Adipocyte (in vitro differentiated cells): ENCODE measurements at regions not wholly inside any gene's neighbourhood (a gene's known extent, or its start where the extent isn't known, plus 50 kb on each side); places are given as distances from the start of the nearest gene placed in this dataset.
"Not testable (repeated sequence)": the region's sequence is repeated elsewhere in the genome, so short reads cannot be mapped to it uniquely, and the experiment has no call there.

Source experiments
- DNase-seq: peaks from one replicate; pipeline ENCODE4 v3.0.0-alpha.2; 2015; ENCODE audit warnings: low read depth
- H3K27me3 ChIP-seq: replicated peaks from 2 replicates; pipeline ENCODE4 v1.7.0; 2013; ENCODE audit warnings: mild to moderate bottlenecking, low read length, moderate library complexity; ENCODE audit not compliant: control insufficient read depth, insufficient read depth
- H3K36me3 ChIP-seq: 2 replicates; pipeline ENCODE4 v1.7.0; 2013; ENCODE audit warnings: low read length, mild to moderate bottlenecking, moderate library complexity; ENCODE audit not compliant: control insufficient read depth, insufficient read depth, severe bottlenecking
- H3K4me1 ChIP-seq: 2 replicates; pipeline ENCODE4 v1.7.0; 2013; ENCODE audit warnings: mild to moderate bottlenecking, low read length, moderate library complexity; ENCODE audit not compliant: control insufficient read depth, insufficient read depth
- H3K4me3 ChIP-seq: 2 replicates; pipeline ENCODE4 v1.7.0; 2013; ENCODE audit warnings: mild to moderate bottlenecking, low read length, moderate library complexity
- H3K9ac ChIP-seq: 2 replicates; pipeline ENCODE4 v1.7.0; 2013; ENCODE audit warnings: mild to moderate bottlenecking, low read length, moderate library complexity
- H3K9me3 ChIP-seq: 2 replicates; pipeline ENCODE4 v1.7.0; 2013; ENCODE audit warnings: mild to moderate bottlenecking, low read length, moderate library complexity; ENCODE audit not compliant: control insufficient read depth

GRCh38 chr7:88556441-88556840 is 203.1 kb upstream of the ZNF804B start:
- not testable (repeated sequence) for H3K4me1 ChIP-seq, H3K9ac ChIP-seq, H3K4me3 ChIP-seq, H3K9me3 ChIP-seq, H3K27me3 ChIP-seq, DNase-seq, H3K36me3 ChIP-seq

GRCh38 chr7:88554847-88555246 is 204.7 kb upstream of the ZNF804B start:
- H3K4me1 ChIP-seq, H3K9ac ChIP-seq, H3K27me3 ChIP-seq, H3K4me3 ChIP-seq, H3K36me3 ChIP-seq, H3K9me3 ChIP-seq, DNase-seq: not testable (repeated sequence)

GRCh38 chr7:88548399-88548798 is 211.1 kb upstream of the ZNF804B start:
- H3K4me3 ChIP-seq, result no peak overlapping the region
- no peaks in the 10 kb centered on the region for H3K36me3 ChIP-seq
- peaks cover 14% of the 10 kb centered on the region for H3K9me3 ChIP-seq
- no peak for DNase-seq
- H3K9ac ChIP-seq, result no peak overlapping the region
- H3K27me3 ChIP-seq, result no peaks in the 10 kb centered on the region
- H3K4me1 ChIP-seq, result no peaks in the 10 kb centered on the region

- no peaks in the 10 kb centered on the region for H3K36me3 ChIP-seq
- H3K4me3 ChIP-seq, result no peak overlapping the region
- no peaks in the 10 kb centered on the region for H3K4me1 ChIP-seq
- H3K27me3 ChIP-seq, result no peaks in the 10 kb centered on the region
- peaks cover 14% of the 10 kb centered on the region for H3K9me3 ChIP-seq
- DNase-seq, result no peak
- H3K9ac ChIP-seq, result no peak overlapping the region
Observed at GRCh38 chr7:88546808-88547207, 212.7 kb upstream of the ZNF804B start.

GRCh38 chr7:88545663-88546062 is 213.8 kb upstream of the ZNF804B start:
- no peak overlapping the region for H3K9ac ChIP-seq
- no peak for DNase-seq
- peaks cover 14% of the 10 kb centered on the region for H3K9me3 ChIP-seq
- H3K27me3 ChIP-seq, result no peaks in the 10 kb centered on the region
- no peak overlapping the region for H3K4me3 ChIP-seq
- H3K36me3 ChIP-seq, result no peaks in the 10 kb centered on the region
- no peaks in the 10 kb centered on the region for H3K4me1 ChIP-seq

- H3K9me3 ChIP-seq, result peaks cover 13% of the 10 kb centered on the region
- DNase-seq, result no peak
- H3K4me3 ChIP-seq, result no peak overlapping the region
- no peaks in the 10 kb centered on the region for H3K36me3 ChIP-seq
- H3K9ac ChIP-seq, result no peak overlapping the region
- no peaks in the 10 kb centered on the region for H3K4me1 ChIP-seq
- no peaks in the 10 kb centered on the region for H3K27me3 ChIP-seq
Observed at GRCh38 chr7:88540012-88540411, 219.5 kb upstream of the ZNF804B start.

GRCh38 chr7:88539518-88539917 is 220.0 kb upstream of the ZNF804B start:
- Histone ChIP-seq H3K9ac (no peak overlapping the region), H3K4me3 (no peak overlapping the region), H3K36me3 (no peaks in the 10 kb centered on the region), H3K9me3 (peaks cover 13% of the 10 kb centered on the region), H3K27me3 (no peaks in the 10 kb centered on the region), H3K4me1 (no peaks in the 10 kb centered on the region)
- no peak for DNase-seq

- Histone ChIP-seq H3K4me3 (no peak overlapping the region), H3K27me3 (no peaks in the 10 kb centered on the region), H3K9me3 (no peaks in the 10 kb centered on the region), H3K36me3 (no peaks in the 10 kb centered on the region), H3K9ac (no peak overlapping the region), H3K4me1 (no peaks in the 10 kb centered on the region)
- DNase-seq, result no peak
Observed at GRCh38 chr7:88523645-88524044, 217.0 kb upstream of the STEAP4 start.

GRCh38 chr7:88522771-88523293 is 216.1 kb upstream of the STEAP4 start:
- Histone ChIP-seq H3K4me3 (no peak overlapping the region), H3K9me3 (no peaks in the 10 kb centered on the region), H3K27me3 (no peaks in the 10 kb centered on the region), H3K4me1 (no peaks in the 10 kb centered on the region), H3K36me3 (no peaks in the 10 kb centered on the region), H3K9ac (no peak overlapping the region)
- no peak for DNase-seq

- no peak for DNase-seq
- no peak overlapping the region for H3K4me3 ChIP-seq
Observed at GRCh38 chr7:88516429-88516828, 209.7 kb upstream of the STEAP4 start.

GRCh38 chr7:88515301-88515700 is 208.6 kb upstream of the STEAP4 start:
- Histone ChIP-seq H3K9ac (no peak overlapping the region), H3K27me3 (no peaks in the 10 kb centered on the region), H3K4me1 (no peaks in the 10 kb centered on the region), H3K36me3 (no peaks in the 10 kb centered on the region), H3K9me3 (no peaks in the 10 kb centered on the region), H3K4me3 (no peak overlapping the region)
- DNase-seq, result no peak

More at GRCh38 chr7:88516429-88516828, 209.7 kb upstream of the STEAP4 start:
- H3K9me3 ChIP-seq, result no peaks in the 10 kb centered on the region
- no peak overlapping the region for H3K9ac ChIP-seq
- no peaks in the 10 kb centered on the region for H3K27me3 ChIP-seq
- H3K36me3 ChIP-seq, result no peaks in the 10 kb centered on the region
- H3K4me1 ChIP-seq, result no peaks in the 10 kb centered on the region

- Histone ChIP-seq H3K36me3 (no peaks in the 10 kb centered on the region), H3K9me3 (no peaks in the 10 kb centered on the region), H3K4me1 (no peaks in the 10 kb centered on the region), H3K4me3 (no peak overlapping the region), H3K9ac (no peak overlapping the region), H3K27me3 (no peaks in the 10 kb centered on the region)
- no peak for DNase-seq
Observed at GRCh38 chr7:88509341-88509740, 202.6 kb upstream of the STEAP4 start.
